ENCODE measurements at regions not wholly inside any gene's neighbourhood (a gene's known extent, or its start where the extent isn't known, plus 50 kb on each side); places are given as distances from the start of the nearest gene placed in this dataset.

GRCh38 chr11:45537614-45538013, 127.8 kb downstream of the CHST1 start:
- Mint-ChIP-seq H3K4me1 (ENCODE audit: low read depth, unreplicated experiment) (no peaks in the 10 kb centered on the region), H3K27ac (ENCODE audit: unreplicated experiment) (no peak overlapping the region), H3K36me3 (ENCODE audit: insufficient read depth, unreplicated experiment) (no peaks in the 10 kb centered on the region), H3K27me3 (ENCODE audit: unreplicated experiment) (peaks cover 98% of the 10 kb centered on the region), H3K4me3 (ENCODE audit: low read depth, unreplicated experiment) (no peak overlapping the region), H3K9me3 (ENCODE audit: low read depth, unreplicated experiment) (no peaks in the 10 kb centered on the region)
- intact Hi-C loops (cut with micrococcal nuclease; ENCODE audit: unreplicated experiment): no loop called here
- TF ChIP-seq, protein P1, sequence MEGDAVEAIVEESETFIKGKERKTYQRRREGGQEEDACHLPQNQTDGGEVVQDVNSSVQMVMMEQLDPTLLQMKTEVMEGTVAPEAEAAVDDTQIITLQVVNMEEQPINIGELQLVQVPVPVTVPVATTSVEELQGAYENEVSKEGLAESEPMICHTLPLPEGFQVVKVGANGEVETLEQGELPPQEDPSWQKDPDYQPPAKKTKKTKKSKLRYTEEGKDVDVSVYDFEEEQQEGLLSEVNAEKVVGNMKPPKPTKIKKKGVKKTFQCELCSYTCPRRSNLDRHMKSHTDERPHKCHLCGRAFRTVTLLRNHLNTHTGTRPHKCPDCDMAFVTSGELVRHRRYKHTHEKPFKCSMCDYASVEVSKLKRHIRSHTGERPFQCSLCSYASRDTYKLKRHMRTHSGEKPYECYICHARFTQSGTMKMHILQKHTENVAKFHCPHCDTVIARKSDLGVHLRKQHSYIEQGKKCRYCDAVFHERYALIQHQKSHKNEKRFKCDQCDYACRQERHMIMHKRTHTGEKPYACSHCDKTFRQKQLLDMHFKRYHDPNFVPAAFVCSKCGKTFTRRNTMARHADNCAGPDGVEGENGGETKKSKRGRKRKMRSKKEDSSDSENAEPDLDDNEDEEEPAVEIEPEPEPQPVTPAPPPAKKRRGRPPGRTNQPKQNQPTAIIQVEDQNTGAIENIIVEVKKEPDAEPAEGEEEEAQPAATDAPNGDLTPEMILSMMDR (IDR thresholded peaks at IDR 0.05; ENCODE audit: unreplicated experiment): no peak
- CTCF ChIA-PET: interaction anchor here (0.5 kb wide), 1 partner anchor 59 kb away, joined by 3 read pairs; no protein-coding TSS in a partner anchor
- no peak for DNase-seq
- no TSS peak for BruUV-seq (replicated peaks)

GRCh38 chr11:45535033-45535432, 130.4 kb downstream of the CHST1 start:
- Mint-ChIP-seq H3K4me3 (ENCODE audit: low read depth, unreplicated experiment) (no peak overlapping the region), H3K27me3 (ENCODE audit: unreplicated experiment) (peaks cover 100% of the 10 kb centered on the region), H3K9me3 (ENCODE audit: low read depth, unreplicated experiment) (no peaks in the 10 kb centered on the region), H3K36me3 (ENCODE audit: insufficient read depth, unreplicated experiment) (no peaks in the 10 kb centered on the region), H3K4me1 (ENCODE audit: low read depth, unreplicated experiment) (no peaks in the 10 kb centered on the region), H3K27ac (ENCODE audit: unreplicated experiment) (no peak overlapping the region)
- no peak for DNase-seq
- TF ChIP-seq, protein P1 (IDR thresholded peaks at IDR 0.05; ENCODE audit: unreplicated experiment): no peak
- BruUV-seq (replicated peaks): no TSS peak
- CTCF ChIA-PET: no interaction called here
- intact Hi-C loops (cut with micrococcal nuclease; ENCODE audit: unreplicated experiment): no loop called here

- intact Hi-C loops (cut with micrococcal nuclease; ENCODE audit: unreplicated experiment): no loop called here
- CTCF ChIA-PET: no interaction called here
- no TSS peak for BruUV-seq (replicated peaks)
Measured at GRCh38 chr11:45534132-45534531, 131.3 kb downstream of the CHST1 start.

GRCh38 chr11:45532546-45532945, 132.9 kb downstream of the CHST1 start:
- no peaks in the 10 kb centered on the region for H3K4me1 Mint-ChIP-seq (ENCODE audit: low read depth, unreplicated experiment)
- H3K36me3 Mint-ChIP-seq (ENCODE audit: insufficient read depth, unreplicated experiment): no peaks in the 10 kb centered on the region
- no TSS peak for BruUV-seq (replicated peaks)
- intact Hi-C loops (cut with micrococcal nuclease; ENCODE audit: unreplicated experiment): no loop called here
- H3K9me3 Mint-ChIP-seq (ENCODE audit: low read depth, unreplicated experiment): no peaks in the 10 kb centered on the region
- H3K27me3 Mint-ChIP-seq (ENCODE audit: unreplicated experiment): peaks cover 96% of the 10 kb centered on the region
- CTCF ChIA-PET: interaction anchor here (0.6 kb wide), 1 partner anchor 14 kb away, joined by 3 read pairs; no protein-coding TSS in a partner anchor
- no peak for DNase-seq
- H3K27ac Mint-ChIP-seq (ENCODE audit: unreplicated experiment): no peak overlapping the region
- no peak overlapping the region for H3K4me3 Mint-ChIP-seq (ENCODE audit: low read depth, unreplicated experiment)
- TF ChIP-seq, protein P1 (IDR thresholded peaks at IDR 0.05; ENCODE audit: unreplicated experiment): no peak

More at GRCh38 chr11:45534132-45534531, 131.3 kb downstream of the CHST1 start:
- DNase-seq: no peak
- Mint-ChIP-seq H3K4me1 (ENCODE audit: low read depth, unreplicated experiment) (no peaks in the 10 kb centered on the region), H3K27ac (ENCODE audit: unreplicated experiment) (no peak overlapping the region), H3K9me3 (ENCODE audit: low read depth, unreplicated experiment) (no peaks in the 10 kb centered on the region), H3K4me3 (ENCODE audit: low read depth, unreplicated experiment) (no peak overlapping the region), H3K36me3 (ENCODE audit: insufficient read depth, unreplicated experiment) (no peaks in the 10 kb centered on the region), H3K27me3 (ENCODE audit: unreplicated experiment) (peaks cover 99% of the 10 kb centered on the region)
- TF ChIP-seq, protein P1 (IDR thresholded peaks at IDR 0.05; ENCODE audit: unreplicated experiment): no peak

All from Calu3 (cell line).